Hematopoietic multipotent progenitor cell treated with erythropoietin and hydrocortisone succinate and interleukin-3 and kit ligand, for 6 days (in vitro differentiated cells): ENCODE measurements at regions not wholly inside any gene's neighbourhood (a gene's known extent, or its start where the extent isn't known, plus 50 kb on each side); places are given as distances from the start of the nearest gene placed in this dataset.
"Not testable (repeated sequence)": the region's sequence is repeated elsewhere in the genome, so short reads cannot be mapped to it uniquely, and the experiment has no call there.

Experiments
- DNase-seq: peaks from one replicate; pipeline ENCODE4 v3.0.0-alpha.2; 2015

- no peak for DNase-seq
Observed at GRCh38 chr5:103821361-103821760, 258.8 kb upstream of the NUDT12 start.

DNA sequence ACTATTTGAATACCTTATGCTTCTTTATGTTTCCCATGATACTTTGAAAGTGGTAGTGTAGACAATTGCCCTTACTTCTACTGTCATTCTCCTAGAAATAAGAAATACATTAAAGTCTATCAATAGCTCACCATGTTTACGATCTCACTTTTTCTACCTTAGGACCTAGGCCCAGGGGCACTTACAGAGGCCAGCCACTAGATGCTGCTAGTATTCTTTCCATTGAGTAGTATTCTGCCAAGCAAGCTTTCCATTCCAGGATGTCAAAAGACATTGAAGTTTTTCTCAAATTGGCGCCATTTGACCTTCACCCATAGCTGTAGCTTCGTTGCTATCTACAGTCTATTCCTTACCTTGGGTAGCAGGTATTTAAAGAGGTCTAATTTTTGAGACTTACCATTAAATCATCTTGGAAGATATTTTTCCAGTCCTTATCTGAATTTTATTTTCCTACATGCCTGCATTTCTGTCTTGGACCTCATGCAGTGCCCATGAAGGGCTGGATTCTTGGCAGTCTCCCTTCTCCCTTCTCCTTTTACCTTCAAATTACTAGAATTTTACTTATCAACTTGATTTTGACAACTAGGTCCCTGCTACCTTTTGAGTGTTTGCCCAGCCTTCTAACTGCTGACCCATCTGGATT is 246.0 kb upstream of the NUDT12 start:
- DNase-seq: peak; percentile 62

DNA sequence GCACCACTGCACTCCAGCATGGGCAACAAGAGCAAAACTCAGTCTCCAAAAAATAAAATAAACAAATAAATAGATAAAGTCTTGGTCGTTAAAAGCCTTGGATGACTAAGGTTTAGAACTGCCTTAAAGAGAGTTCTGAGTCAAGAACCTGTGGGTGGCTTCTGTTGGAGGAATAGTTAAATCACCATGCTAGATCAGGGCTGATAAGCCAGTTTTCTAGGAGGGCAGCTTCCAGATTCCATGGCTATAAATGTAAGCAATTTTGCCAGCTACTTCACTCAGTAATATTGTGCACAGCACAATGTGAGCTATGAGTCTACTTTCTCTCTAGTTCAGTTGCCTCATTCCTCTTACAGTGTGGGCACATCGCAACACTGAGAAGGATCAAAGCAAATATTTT is 242.1 kb upstream of the NUDT12 start:
- DNase-seq: no peak

- DNase-seq: no peak
Observed at GRCh38 chr5:103801681-103802080, 239.1 kb upstream of the NUDT12 start.

- no peak for DNase-seq
Observed at GRCh38 chr5:103800741-103801495, 238.3 kb upstream of the NUDT12 start.

GRCh38 chr5:103793595-103794182 is 231.1 kb upstream of the NUDT12 start:
- DNase-seq: no peak

DNA sequence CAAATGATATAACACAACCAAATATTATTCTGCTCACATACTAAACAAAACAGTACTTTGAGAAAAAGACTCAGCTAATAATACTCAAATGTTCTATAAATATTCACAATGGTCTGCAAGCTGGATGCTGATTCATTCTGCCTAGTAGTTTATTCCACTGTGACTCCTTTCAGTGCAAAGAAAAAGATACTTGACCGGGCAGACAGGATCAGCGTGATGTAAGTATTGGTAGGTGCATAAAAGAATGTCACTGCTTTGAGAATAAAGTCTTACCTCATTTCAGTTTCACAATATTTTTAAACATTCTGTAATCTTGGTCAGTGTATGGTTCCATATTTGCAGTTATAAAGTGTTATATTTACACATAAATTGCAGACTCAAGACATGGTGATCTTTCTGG is 223.0 kb upstream of the NUDT12 start:
- no peak for DNase-seq

GRCh38 chr5:103783669-103784068 is 221.1 kb upstream of the NUDT12 start:
- no peak for DNase-seq

GRCh38 chr5:103780794-103781193 is 218.2 kb upstream of the NUDT12 start:
- DNase-seq: no peak

GRCh38 chr5:103774721-103775120 is 212.1 kb upstream of the NUDT12 start:
- no peak for DNase-seq

DNA sequence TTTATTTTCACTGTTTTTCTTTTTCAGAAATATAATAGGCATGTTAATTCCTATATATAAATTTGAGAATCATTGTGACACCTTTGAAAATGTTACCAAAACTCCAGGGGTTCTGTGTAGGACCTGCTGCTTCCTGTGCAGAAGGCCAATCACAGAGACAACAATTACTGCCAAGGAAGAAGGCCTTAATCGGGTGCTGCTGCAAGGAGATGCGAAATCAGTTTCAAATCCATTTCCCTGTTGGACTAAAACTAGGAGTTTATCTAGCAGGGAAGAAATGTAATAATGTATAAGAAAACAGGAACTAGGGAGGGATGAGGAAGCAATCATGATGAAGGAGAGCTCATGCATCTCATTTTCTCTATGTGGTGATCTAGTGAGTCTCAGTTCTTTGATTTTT is 209.7 kb upstream of the NUDT12 start:
- DNase-seq: no peak

- DNase-seq: no peak
Observed at GRCh38 chr5:103764403-103764802, 201.8 kb upstream of the NUDT12 start.

DNA sequence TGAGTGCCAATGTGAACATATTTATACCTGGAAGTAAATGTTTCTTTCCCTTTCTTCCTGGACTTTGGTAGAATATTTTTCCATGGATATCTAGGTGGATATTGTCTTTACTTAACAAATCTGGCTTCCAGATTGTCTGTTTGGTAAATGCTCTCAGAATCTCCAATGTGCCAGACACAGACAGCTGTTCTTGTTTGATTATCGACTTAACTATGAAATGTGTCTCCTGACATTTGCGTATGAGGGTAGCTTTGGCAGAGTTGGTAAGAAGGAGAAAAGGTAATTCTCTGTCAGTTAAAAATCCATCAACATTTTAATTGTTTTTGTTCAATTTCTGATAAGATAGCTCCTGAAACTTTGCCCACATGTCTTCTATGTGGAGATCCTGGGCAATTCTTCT is 196.4 kb upstream of the NUDT12 start:
- no peak for DNase-seq

DNA sequence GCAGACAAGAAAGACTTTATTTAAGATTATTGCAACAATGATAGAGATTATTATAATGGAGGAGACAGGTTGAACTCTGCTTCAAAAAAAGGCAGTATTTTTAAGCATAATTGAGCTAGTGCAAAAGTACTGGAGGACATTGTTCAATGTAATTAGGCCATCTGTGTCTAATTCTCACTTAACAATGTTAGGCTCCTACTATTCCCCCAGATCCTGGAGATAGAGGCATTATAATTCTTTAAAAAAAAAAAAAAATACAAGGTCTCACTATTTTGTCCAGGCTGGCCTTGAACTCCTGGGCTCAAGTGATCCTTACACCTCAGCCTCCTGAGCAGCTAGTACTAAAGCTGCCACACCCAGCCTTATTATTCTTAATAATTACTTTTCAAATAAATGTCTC is 193.4 kb upstream of the NUDT12 start:
- no peak for DNase-seq

GRCh38 chr5:103745353-103746065 is 182.9 kb upstream of the NUDT12 start:
- DNase-seq: no peak

- DNase-seq: no peak
Observed at GRCh38 chr5:103744159-103744558, 181.6 kb upstream of the NUDT12 start.

- no peak for DNase-seq
Observed at GRCh38 chr5:103743421-103743820, 180.8 kb upstream of the NUDT12 start.

- DNase-seq: no peak
Observed at GRCh38 chr5:103741984-103742383, 179.4 kb upstream of the NUDT12 start.

DNA sequence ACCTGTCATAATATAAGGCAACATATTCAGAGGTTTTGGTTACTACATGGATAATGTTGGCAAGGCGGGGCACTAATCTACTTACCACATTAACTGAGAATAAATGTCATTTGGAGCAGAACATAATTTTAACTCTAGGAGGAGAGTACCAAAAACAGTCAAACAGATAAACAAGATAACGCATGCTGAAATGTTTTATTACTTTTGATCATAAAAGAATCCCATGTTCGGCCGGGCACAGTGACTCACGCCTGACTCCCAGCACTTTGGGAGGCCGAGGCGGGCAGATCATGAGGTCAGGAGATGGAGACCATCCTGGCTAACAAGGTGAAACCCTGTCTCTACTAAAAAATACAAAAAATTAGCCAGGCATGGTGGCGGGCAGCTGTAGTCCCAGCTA is 173.8 kb upstream of the NUDT12 start:
- not testable (repeated sequence) for DNase-seq

GRCh38 chr5:103724271-103724670 is 161.7 kb upstream of the NUDT12 start:
- DNase-seq: no peak

DNA sequence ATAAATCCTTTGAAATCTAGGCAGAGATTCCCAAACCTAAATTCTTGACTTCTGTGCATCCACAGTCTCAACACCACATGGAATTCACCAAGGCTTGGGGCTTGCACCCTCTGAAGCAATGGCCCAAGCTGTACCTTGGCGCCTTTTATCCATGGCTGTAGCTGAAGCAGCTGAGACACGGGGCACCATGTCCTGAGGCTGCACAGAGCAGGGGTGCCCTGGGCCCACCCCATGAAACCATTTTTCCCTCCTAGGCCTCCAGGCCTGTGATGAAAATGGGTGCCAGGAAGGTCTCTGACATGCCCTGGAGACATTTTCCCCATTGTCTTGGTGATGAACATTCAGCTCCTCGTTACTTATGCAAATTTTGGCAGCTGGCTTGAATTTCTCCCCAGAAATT is 158.6 kb upstream of the NUDT12 start:
- no peak for DNase-seq

DNA sequence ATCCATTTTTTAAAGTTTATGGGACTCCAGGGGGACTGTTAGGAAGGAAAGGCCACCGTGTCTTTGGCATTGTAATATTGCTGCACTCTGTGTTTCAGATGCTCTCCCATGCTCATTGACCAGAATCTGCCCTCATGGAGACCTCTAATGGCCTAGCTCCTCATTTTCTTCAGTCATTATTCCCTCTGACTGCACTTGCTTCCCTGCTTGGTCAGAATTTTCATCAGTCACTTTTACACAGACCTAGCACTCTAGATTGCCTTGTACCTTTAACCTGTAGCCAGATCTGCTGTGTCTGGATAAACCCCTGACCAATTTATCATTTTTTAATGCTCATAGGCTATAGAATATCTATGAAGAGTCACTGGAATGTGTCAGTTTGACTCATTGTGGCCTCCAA is 155.5 kb upstream of the NUDT12 start:
- no peak for DNase-seq

DNA sequence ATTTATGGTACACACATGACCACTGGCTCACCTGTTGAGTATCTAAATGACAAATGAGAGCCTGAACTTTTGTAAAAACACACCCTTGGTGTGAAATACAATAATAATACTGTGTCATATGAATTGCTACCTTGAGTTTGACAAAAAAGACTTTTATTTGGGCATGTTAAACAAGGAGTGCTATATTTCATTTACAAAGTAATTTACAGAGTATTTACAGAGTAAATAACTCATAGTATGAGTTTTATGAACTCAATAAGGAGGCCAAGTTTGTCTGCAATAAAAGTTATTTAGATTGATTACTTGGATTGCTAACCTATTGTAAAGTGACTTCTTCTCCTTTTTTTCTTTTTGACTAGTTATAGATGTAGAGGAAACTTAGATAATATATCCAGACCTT is 146.0 kb upstream of the NUDT12 start:
- no peak for DNase-seq
